ENCODE measurements at regions not wholly inside any gene's neighbourhood (a gene's known extent, or its start where the extent isn't known, plus 50 kb on each side); places are given as distances from the start of the nearest gene placed in this dataset.

- Histone ChIP-seq H3K23ac (ENCODE audit: insufficient read length) (no peak overlapping the region), H3K4me2 (ENCODE audit: insufficient read depth in 1 of 2, low read depth in 2 of 2, low read length in 2 of 2) (no peak overlapping the region), H2AFZ (ENCODE audit: low read length) (no peak overlapping the region), H3K27me3 (replicated peaks in 1 of 4; ENCODE audit: control insufficient read depth in 3 of 4, extremely low read depth in 1 of 4, insufficient read depth in 3 of 4, low read length in 3 of 4) (no peaks in the 10 kb centered on the region), H3K18ac (ENCODE audit: extremely low read depth, low read length) (no peak overlapping the region), H3K4me1 (replicated peaks in 1 of 4; ENCODE audit: control insufficient read depth in 3 of 4, insufficient read depth in 4 of 4, low read length in 3 of 4) (no peaks in the 10 kb centered on the region), H3K27ac (ENCODE audit: low read depth, low read length) (no peak overlapping the region), H2BK20ac (ENCODE audit: low read length) (no peak overlapping the region), H3K14ac (ENCODE audit: insufficient read length) (no peak overlapping the region), H3K4ac (replicated peaks; ENCODE audit: insufficient read length, low read depth, low read length) (no peak overlapping the region), H4K91ac (replicated peaks; ENCODE audit: insufficient read length, low read length) (no peak overlapping the region), H2BK15ac (ENCODE audit: low read length) (no peak overlapping the region), H3K23me2 (ENCODE audit: low read depth, low read length) (no peaks in the 10 kb centered on the region), H3K4me3 (ENCODE audit: extremely low read depth in 1 of 4, insufficient read depth in 2 of 4, low read depth in 3 of 4, low read length in 4 of 4) (no peak overlapping the region), H3K79me1 (ENCODE audit: low read depth, low read length) (no peaks in the 10 kb centered on the region), H3K36me3 (ENCODE audit: control insufficient read depth in 2 of 4, insufficient read depth in 4 of 4, low read length in 3 of 4) (no peaks in the 10 kb centered on the region), H4K8ac (ENCODE audit: extremely low read depth, insufficient read depth, low read length) (no peak overlapping the region), H2BK5ac (ENCODE audit: low read depth, low read length) (no peak overlapping the region), H2BK120ac (replicated peaks; ENCODE audit: low read depth, low read length) (no peak overlapping the region), H2BK12ac (ENCODE audit: low read depth, low read length) (no peak overlapping the region), H2AK5ac (ENCODE audit: low read depth, low read length) (0 out of 2 replicates have a peak overlapping the region, but pooled peaks have one; percentile 39), H4K20me1 (replicated peaks in 1 of 2; ENCODE audit: control insufficient read depth in 1 of 2, insufficient read depth in 2 of 2, low read length in 2 of 2) (no peaks in the 10 kb centered on the region), H4K5ac (ENCODE audit: insufficient read length, low read depth, low read length) (no peak overlapping the region), H3K56ac (replicated peaks; ENCODE audit: insufficient read length, low read depth, low read length) (no peak overlapping the region), H3K9me3 (ENCODE audit: insufficient read depth in 2 of 2, low read depth in 1 of 2, low read length in 1 of 2) (no peaks in the 10 kb centered on the region), H3K9ac (replicated peaks in 1 of 4; ENCODE audit: extremely low read depth in 1 of 4, low read depth in 3 of 4, low read length in 3 of 4) (no peak overlapping the region), H3K79me2 (ENCODE audit: control insufficient read depth in 1 of 2, insufficient read depth in 2 of 2, low read length in 2 of 2) (no peaks in the 10 kb centered on the region)
- POLR2A ChIA-PET (ENCODE audit: partially characterized antibody) = no interaction called here
- CTCF ChIA-PET (ENCODE audit: partially characterized antibody) = no interaction called here
- WGBS, 2 experiments (ENCODE audit: extremely low coverage in 1 of 2, insufficient coverage in 1 of 2, insufficient read length in 1 of 2, insufficient replicate concordance in 2 of 2, low coverage in 1 of 2, low lambda C conversion rate in 2 of 2, missing lambda C conversion rate in 1 of 2) = 91% methylated on average over 13 of the region's 13 CpGs; no CpG with 5 or more reads in 1 of the 2 experiments
- no peak for FAIRE-seq
- no peak for DNase-seq (ENCODE audit: low read depth in 1 of 2, low spot score in 2 of 2)
- no peak for TF ChIP-seq RXRA (IDR thresholded peaks at IDR 0.05; ENCODE audit: insufficient read depth, low read depth, low read length)
- no peak for TF ChIP-seq SP1 (IDR thresholded peaks at IDR 0.05; ENCODE audit: low read depth, low read length)
- TF ChIP-seq USF2 (IDR thresholded peaks at IDR 0.05; ENCODE audit: low read length) = no peak
- no peak for TF ChIP-seq CBX8 (IDR thresholded peaks at IDR 0.05; ENCODE audit: borderline replicate concordance, low read depth, low read length)
- TF ChIP-seq TCF12 (IDR thresholded peaks at IDR 0.05; ENCODE audit: low read depth, low read length) = no peak
- TF ChIP-seq TBP (IDR thresholded peaks at IDR 0.05; ENCODE audit: low read depth, low read length) = no peak
- TF ChIP-seq MAX (IDR thresholded peaks at IDR 0.05) = no peak
- no peak for TF ChIP-seq POU5F1 (IDR thresholded peaks at IDR 0.05; ENCODE audit: low read depth, low read length)
- no peak for TF ChIP-seq CHD1 (IDR thresholded peaks at IDR 0.05; ENCODE audit: low read depth, low read length)
These were observed 103.4 kb upstream of the MYCN start for GRCh38 chr2:15836689-15837610.
